ENCODE measurements at regions not wholly inside any gene's neighbourhood (a gene's known extent, or its start where the extent isn't known, plus 50 kb on each side); places are given as distances from the start of the nearest gene placed in this dataset.
"Not testable (repeated sequence)": the region's sequence is repeated elsewhere in the genome, so short reads cannot be mapped to it uniquely, and the experiment has no call there.

DNA sequence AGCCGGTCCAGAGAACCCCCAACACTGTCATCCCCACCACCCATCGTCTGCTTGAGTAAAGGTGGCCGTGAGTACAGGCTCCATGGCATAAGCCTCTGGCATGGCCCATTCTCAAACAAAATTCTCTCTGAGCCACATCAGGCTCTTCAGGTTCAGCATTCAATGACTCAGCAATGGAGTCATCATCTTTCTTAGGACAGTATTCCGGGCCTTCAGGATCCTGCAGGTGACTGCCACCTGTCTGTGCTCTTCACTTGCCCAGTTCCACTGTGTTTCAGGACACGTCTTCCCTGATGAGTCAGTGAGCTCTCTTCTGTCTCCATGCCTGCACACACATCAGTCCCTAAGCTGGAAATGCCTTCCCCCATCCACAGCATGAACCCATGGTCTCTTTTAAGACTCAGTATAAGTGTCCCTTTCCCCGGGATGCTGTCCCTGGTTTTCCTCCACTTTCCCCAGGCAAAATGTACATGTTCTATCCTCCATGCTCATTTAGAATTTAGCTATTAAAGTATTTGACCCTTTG, 81.1 kb upstream of the FGGY start:
- no peaks in the 10 kb centered on the region for H3K36me3 ChIP-seq (ENCODE audit: insufficient read depth, low read length)
- 0 out of 2 replicates have a peak, but pooled peaks cover 3% of the 10 kb centered on the region for H3K9me3 ChIP-seq (ENCODE audit: control insufficient read depth, insufficient read depth, low read length)
- no peak overlapping the region for H3K9ac ChIP-seq (ENCODE audit: low read depth, low read length)
- H3K4me1 ChIP-seq (ENCODE audit: insufficient read depth, low read length), result no peaks in the 10 kb centered on the region

DNA sequence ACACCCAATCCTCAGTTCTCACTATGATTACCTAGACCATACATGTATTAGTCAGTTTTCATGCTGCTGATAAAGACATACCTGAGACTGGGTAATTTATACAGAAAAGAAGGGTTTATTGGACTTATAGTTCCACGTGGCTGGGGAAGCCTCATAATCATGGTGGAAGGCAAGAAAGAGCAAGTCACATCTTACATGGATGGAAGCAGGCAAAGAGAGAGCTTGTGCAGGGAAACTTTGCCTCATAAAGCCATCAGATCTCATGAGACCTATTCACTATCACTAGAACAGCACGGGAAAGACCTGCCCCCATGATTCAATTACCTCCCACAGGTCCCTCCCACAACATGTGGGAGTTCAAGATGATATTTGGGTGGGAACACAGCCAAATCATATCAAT, 79.5 kb upstream of the FGGY start:
- not testable (repeated sequence) for H3K9ac ChIP-seq (ENCODE audit: low read depth, low read length); H3K9me3 ChIP-seq (ENCODE audit: control insufficient read depth, insufficient read depth, low read length); H3K36me3 ChIP-seq (ENCODE audit: insufficient read depth, low read length); H3K4me1 ChIP-seq (ENCODE audit: insufficient read depth, low read length)

DNA sequence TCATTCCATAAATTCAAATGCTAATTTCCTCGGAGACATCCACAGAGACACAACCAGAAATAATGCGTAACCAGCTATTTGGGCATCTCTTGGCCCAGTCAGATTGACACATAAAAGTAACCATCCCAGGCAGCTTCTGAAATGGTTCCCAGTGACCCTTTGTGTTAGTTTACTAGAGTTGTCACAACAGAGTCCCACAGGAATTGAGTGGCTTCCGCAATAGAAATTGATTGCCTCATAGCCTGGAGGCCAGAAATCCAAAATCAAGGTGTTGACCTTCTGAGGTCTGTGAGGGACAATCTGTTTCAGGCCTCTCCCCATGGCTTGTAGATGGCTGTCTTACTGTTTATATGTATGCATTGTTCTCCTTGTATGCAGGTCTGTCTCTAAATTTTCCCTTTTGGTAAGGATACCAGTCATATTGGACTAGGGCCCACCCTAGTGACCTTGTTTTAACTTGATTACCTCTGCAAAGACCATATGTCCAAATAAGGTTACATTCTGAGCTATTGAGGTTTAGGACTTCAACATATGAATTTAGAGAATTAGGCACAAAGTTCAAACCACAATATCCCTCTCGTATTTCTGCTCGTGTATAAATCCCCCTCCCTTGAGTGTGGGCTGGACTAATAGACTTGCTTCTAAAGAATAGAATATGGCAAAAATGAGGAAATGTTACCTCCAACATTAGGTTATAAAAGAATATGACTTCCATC, 78.2 kb upstream of the FGGY start:
- Histone ChIP-seq H3K36me3 (ENCODE audit: insufficient read depth, low read length) (no peaks in the 10 kb centered on the region), H3K9me3 (ENCODE audit: control insufficient read depth, insufficient read depth, low read length) (0 out of 2 replicates have a peak, but pooled peaks cover 3% of the 10 kb centered on the region), H3K9ac (ENCODE audit: low read depth, low read length) (no peak overlapping the region), H3K4me1 (ENCODE audit: insufficient read depth, low read length) (no peaks in the 10 kb centered on the region)

DNA sequence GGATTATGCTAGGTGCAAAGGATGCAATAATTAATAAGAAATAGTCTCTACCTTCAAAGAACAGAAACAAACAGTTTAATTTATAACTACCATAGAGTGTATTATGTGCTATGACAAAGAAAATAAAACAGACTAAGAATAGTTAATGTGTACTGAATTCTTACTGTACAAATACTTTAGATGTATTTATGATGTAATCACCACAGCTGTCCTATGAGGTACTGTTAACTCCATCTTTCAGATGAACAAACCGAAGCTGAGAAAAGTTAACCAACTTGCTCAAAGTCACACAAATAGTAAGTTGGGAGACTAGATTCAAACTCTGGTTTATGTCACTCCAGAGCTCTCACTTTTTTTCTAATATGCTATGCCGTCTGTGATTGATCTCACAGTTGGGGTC, 77.0 kb upstream of the FGGY start:
- Histone ChIP-seq H3K9ac (ENCODE audit: low read depth, low read length) (no peak overlapping the region), H3K36me3 (ENCODE audit: insufficient read depth, low read length) (no peaks in the 10 kb centered on the region), H3K4me1 (ENCODE audit: insufficient read depth, low read length) (no peaks in the 10 kb centered on the region), H3K9me3 (ENCODE audit: control insufficient read depth, insufficient read depth, low read length) (0 out of 2 replicates have a peak, but pooled peaks cover 3% of the 10 kb centered on the region)

DNA sequence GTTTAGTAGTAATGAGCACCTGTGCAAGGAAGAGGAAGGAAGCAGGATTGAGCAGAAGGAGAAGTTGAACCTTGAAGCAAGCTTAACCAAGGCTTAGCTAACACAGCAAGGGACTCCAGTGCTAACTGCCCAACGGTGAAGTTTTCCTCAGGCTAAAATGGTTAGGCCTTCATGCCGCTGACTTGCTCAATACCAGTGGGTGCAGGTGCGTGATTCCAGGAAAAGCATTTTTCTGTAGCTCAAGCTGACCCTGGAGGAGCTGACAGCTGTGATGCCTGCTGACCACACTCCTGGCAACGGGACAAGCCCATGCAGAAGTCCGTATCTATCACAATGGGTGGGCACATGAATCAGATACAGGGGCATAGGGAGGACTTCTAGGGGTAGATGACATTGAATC, 76.5 kb upstream of the FGGY start:
- Histone ChIP-seq H3K9ac (ENCODE audit: low read depth, low read length) (no peak overlapping the region), H3K9me3 (ENCODE audit: control insufficient read depth, insufficient read depth, low read length) (0 out of 2 replicates have a peak, but pooled peaks cover 3% of the 10 kb centered on the region), H3K4me1 (ENCODE audit: insufficient read depth, low read length) (no peaks in the 10 kb centered on the region), H3K36me3 (ENCODE audit: insufficient read depth, low read length) (no peaks in the 10 kb centered on the region)

DNA sequence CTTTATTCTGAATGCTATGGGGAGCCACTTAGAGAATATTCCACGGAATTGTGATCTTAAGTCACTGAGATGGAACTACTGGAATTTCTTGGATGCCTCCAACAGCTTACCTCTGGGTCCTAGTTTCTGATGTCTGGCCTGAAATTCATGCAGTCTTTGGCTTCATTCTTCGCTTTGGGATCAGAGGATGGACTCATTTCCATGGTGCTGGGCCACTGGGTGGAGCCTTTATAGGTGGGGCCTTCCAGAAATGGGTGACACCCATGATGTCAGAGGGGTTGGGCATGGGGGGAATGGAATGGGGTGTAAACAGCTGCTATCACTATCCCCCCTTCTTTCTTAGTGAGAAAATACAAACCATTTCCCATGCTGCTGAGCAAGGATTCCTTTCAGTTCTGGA, 73.7 kb upstream of the FGGY start:
- Histone ChIP-seq H3K9me3 (ENCODE audit: control insufficient read depth, insufficient read depth, low read length) (0 out of 2 replicates have a peak, but pooled peaks cover 3% of the 10 kb centered on the region), H3K36me3 (ENCODE audit: insufficient read depth, low read length) (no peaks in the 10 kb centered on the region), H3K4me1 (ENCODE audit: insufficient read depth, low read length) (no peaks in the 10 kb centered on the region), H3K9ac (ENCODE audit: low read depth, low read length) (no peak overlapping the region)

DNA sequence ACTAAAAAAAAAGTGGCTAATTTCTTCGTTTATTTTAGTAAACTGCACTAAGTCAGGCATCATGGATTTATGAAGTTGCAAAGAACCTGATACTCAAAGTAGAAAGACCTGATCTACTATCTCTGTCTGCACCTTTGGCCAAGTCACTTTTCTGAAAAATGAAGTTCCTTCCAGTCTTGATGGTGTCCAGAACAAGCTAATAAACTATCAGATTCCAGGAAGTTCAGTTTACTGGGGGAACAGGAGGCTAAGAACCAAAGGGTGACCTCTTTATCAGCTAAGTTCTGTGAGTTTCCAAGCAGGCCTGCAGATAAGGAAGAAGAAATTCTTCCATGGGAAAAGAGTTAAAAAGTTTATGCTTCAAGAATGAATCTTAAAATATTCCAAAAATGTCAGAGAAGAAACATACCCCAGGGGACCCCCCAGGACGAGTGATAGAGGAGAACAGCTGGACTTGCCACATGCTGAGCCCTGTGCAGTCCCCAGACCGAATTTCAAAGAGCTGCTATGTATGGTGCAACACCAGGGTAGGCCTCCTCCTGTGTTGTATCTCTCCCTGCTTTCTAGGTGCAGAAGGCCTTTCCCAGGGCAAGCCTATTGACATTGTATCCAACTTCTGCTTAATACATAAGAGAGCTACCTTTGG, 72.8 kb upstream of the FGGY start:
- Histone ChIP-seq H3K9ac (ENCODE audit: low read depth, low read length) (no peak overlapping the region), H3K9me3 (ENCODE audit: control insufficient read depth, insufficient read depth, low read length) (no peaks in the 10 kb centered on the region), H3K4me1 (ENCODE audit: insufficient read depth, low read length) (no peaks in the 10 kb centered on the region), H3K36me3 (ENCODE audit: insufficient read depth, low read length) (no peaks in the 10 kb centered on the region)

DNA sequence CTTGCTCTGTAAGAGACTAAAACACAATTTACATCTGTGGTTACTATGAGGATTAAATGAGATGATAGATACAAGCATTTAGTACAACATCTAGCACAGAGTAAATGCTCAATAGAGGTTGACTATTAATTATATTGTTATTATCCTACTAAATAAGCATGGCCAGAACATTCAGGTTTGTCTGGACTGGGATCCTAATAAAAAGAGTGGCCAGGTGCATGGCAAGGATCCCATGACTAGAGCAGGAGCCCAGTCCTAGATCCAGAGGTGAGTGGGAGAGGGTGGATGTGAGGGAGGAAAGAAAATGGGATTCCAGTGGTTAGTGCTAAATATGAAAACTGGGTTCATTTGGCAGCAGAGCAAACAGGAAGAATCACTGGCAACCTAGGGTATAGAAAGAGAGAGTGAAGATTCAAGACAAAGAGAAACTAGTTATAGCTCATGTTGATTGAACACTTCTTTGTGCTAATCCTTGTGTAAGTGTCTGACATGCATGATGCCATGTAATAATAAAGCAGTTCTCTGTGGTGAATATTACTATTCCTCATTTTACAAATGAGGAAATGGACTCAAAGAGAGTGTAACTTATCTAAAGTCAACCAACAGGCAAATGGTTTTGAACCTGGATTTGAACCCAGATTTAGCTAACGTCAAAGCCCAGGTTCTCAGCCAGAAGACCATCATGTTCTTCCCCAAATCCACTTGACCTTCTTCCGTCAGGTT, 71.1 kb upstream of the FGGY start:
- no peaks in the 10 kb centered on the region for H3K9me3 ChIP-seq (ENCODE audit: control insufficient read depth, insufficient read depth, low read length)
- no peaks in the 10 kb centered on the region for H3K4me1 ChIP-seq (ENCODE audit: insufficient read depth, low read length)
- H3K9ac ChIP-seq (ENCODE audit: low read depth, low read length), result no peak overlapping the region
- no peaks in the 10 kb centered on the region for H3K36me3 ChIP-seq (ENCODE audit: insufficient read depth, low read length)

DNA sequence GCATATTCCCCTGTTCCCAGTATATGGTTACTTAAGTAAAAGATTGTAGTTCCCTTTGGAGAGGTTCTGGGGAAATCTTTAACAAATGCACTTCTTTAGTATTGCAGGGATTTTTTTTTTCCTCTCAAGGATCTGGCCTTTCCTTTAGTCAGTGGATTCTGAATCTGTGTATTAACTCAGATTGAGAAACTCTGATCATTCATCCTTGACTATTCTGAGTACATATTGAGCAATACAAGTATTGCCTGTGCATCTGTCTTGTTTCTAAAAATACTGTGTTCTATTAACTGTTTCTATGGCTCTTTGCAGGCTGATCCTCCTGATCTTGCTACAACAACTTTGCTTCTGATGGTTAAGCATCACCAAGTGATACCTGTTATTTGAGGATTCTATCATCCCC, 67.8 kb upstream of the FGGY start:
- H3K4me1 ChIP-seq (ENCODE audit: insufficient read depth, low read length), result no peaks in the 10 kb centered on the region
- H3K9ac ChIP-seq (ENCODE audit: low read depth, low read length), result no peak overlapping the region
- no peaks in the 10 kb centered on the region for H3K9me3 ChIP-seq (ENCODE audit: control insufficient read depth, insufficient read depth, low read length)
- H3K36me3 ChIP-seq (ENCODE audit: insufficient read depth, low read length), result no peaks in the 10 kb centered on the region

DNA sequence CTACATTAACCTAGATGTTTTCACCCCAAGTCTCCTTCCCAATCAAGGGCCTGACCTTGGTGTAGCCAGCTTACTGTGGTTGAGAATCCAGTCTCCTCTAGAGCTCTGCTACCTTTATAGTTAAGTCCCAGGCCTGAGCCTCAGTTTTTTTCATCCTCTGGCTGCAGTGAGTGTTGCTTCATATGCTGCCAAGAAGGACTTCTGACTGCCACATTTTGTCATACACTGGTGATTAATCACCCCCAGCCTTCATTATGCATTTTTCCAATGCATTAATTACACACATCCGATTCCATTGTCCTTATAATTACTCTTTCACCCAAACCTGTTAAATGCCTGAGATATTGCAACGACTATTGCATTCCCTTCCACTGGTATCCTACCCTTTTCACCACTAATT, 66.3 kb upstream of the FGGY start:
- H3K4me1 ChIP-seq (ENCODE audit: insufficient read depth, low read length), result no peaks in the 10 kb centered on the region
- no peaks in the 10 kb centered on the region for H3K9me3 ChIP-seq (ENCODE audit: control insufficient read depth, insufficient read depth, low read length)
- no peaks in the 10 kb centered on the region for H3K36me3 ChIP-seq (ENCODE audit: insufficient read depth, low read length)
- no peak overlapping the region for H3K9ac ChIP-seq (ENCODE audit: low read depth, low read length)

DNA sequence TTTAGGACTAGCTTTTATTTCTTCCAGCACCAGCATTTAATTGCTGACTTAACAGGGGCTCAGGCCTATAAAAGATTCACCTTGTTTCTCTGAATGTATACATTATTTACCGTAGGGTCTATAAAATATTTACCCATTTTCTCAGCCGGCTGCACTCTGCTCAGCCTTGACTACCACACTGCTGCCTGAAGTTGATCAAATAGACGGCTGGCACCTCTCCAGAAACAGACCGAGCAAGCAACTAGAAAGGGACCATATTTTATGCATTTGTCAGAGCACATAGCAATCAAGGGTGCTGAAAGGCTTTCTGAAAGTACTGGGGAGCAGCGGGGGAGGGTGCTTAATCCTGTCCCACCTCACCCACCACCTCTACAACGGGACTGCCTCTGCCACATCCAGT, 64.7 kb upstream of the FGGY start:
- no peak overlapping the region for H3K9ac ChIP-seq (ENCODE audit: low read depth, low read length)
- H3K4me1 ChIP-seq (ENCODE audit: insufficient read depth, low read length), result no peaks in the 10 kb centered on the region
- no peaks in the 10 kb centered on the region for H3K36me3 ChIP-seq (ENCODE audit: insufficient read depth, low read length)
- H3K9me3 ChIP-seq (ENCODE audit: control insufficient read depth, insufficient read depth, low read length), result no peaks in the 10 kb centered on the region

DNA sequence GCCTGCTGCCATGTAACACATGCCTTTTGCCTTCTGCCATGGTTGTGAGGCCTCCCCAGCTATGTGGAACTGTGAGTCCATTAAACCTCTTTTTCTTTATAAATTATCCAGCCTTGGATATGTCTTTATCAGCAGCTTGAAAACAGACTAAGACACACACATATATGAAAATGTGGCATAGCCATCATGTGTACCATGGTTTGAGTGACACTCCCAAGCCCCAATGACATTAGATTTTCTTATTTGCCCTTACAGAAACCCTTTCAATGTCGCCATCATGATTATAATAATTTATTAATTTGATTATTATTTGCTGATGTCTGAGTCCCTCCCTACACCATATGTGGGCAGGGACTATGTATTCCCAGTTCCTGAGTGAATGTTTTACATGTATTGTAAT, 63.5 kb upstream of the FGGY start:
- no peak overlapping the region for H3K9ac ChIP-seq (ENCODE audit: low read depth, low read length)
- H3K36me3 ChIP-seq (ENCODE audit: insufficient read depth, low read length), result no peaks in the 10 kb centered on the region
- no peaks in the 10 kb centered on the region for H3K9me3 ChIP-seq (ENCODE audit: control insufficient read depth, insufficient read depth, low read length)
- H3K4me1 ChIP-seq (ENCODE audit: insufficient read depth, low read length), result peaks cover 8% of the 10 kb centered on the region

DNA sequence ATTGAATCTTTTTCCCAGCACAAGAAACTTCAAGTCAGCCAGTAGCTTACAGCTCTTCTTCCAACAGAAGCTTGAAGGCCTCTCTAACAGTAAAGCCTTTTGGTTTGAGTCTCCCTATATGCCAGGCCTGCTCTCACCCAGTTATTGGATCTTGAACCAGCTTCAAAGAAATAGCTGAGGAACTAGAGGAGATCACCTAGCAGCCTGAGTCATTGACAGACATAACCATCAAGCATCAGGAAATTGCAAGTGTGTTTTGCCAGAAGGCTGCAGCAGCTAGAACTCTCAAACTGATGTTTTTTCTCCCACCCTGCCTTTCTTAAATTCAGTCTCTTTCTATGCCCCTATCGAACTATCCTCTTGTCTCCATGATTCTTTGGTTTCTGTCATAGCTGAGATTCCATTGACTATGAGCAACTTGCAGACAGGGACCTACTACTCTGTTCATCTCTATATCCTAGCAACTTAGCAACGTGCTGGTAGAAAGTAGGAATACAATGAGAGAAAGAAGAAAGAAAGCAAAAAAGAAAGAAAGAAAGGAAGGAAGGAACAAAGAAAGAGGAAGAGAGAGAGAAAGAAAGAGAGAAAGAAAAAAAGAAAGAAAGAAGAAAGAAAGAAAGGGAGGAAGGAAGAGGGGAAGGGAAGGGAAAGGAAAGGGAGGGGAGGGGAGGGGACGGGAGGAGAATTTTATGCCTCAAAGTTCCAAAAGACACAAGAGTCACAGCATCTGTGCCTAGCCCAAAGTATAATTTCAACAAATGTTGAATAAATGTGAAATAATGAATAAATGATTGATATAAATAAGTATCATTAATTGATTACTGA, 60.0 kb upstream of the FGGY start:
- H3K9me3 ChIP-seq (ENCODE audit: control insufficient read depth, insufficient read depth, low read length), result no peaks in the 10 kb centered on the region
- peaks cover 8% of the 10 kb centered on the region for H3K4me1 ChIP-seq (ENCODE audit: insufficient read depth, low read length)
- H3K36me3 ChIP-seq (ENCODE audit: insufficient read depth, low read length), result no peaks in the 10 kb centered on the region
- no peak overlapping the region for H3K9ac ChIP-seq (ENCODE audit: low read depth, low read length)

DNA sequence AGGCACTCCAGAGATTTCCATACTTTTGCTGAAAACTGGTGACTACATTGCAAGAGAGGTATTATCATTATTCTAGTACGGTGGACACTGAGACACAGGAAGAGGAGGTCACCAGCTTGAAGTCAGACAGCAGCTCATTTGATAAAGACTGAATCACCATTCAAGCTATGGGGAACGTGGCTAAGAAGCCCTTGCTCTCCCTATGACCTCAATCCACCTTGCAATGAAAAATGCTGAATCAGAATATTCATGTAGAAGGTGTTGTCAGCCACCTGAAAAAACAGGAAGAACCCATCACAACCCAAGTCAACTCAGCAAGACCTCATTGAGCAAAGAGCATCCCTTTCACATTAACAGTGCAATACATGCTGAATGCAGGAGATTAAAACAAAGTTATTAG, 59.0 kb upstream of the FGGY start:
- peaks cover 8% of the 10 kb centered on the region for H3K4me1 ChIP-seq (ENCODE audit: insufficient read depth, low read length)
- no peaks in the 10 kb centered on the region for H3K9me3 ChIP-seq (ENCODE audit: control insufficient read depth, insufficient read depth, low read length)
- no peaks in the 10 kb centered on the region for H3K36me3 ChIP-seq (ENCODE audit: insufficient read depth, low read length)
- no peak overlapping the region for H3K9ac ChIP-seq (ENCODE audit: low read depth, low read length)

All from ES-I3 (cell line).